CD4-positive, alpha-beta memory T cell (primary cell): ENCODE measurements at regions not wholly inside any gene's neighbourhood (a gene's known extent, or its start where the extent isn't known, plus 50 kb on each side); places are given as distances from the start of the nearest gene placed in this dataset.

ENCODE experiments used
- CTCF ChIA-PET: fragments of 350-600 bp; sonication (Branson Sonifier 250); formaldehyde crosslinking; loops from one replicate; lab custom pipeline; 2021; ENCODE audit warnings: inconsistent platforms; ENCODE audit not compliant: partially characterized antibody; lab: Charles Lee
- POLR2A ChIA-PET: fragments of 350-600 bp; sonication (Branson Sonifier 250); formaldehyde crosslinking; loops from one replicate; lab custom pipeline; 2021; ENCODE audit not compliant: partially characterized antibody; lab: Charles Lee
- DNase-seq, 5 donors: peaks; one replicate each; pipeline versions ENCODE4 v3.0.0 to v3.0.0-alpha.2; 2020 to 2022; ENCODE audit warnings: mixed read lengths in 1 of 5
- H3K27ac ChIP-seq: one replicate; pipeline ENCODE4 v1.7.0; 2013; ENCODE audit warnings: low read depth, low read length
- H3K27me3 ChIP-seq: 2 replicates; pipeline ENCODE4 v1.7.0; 2013; ENCODE audit warnings: mild to moderate bottlenecking, low read length, moderate library complexity; ENCODE audit not compliant: insufficient read depth
- H3K36me3 ChIP-seq: 2 replicates; pipeline ENCODE4 v1.7.0; 2013; ENCODE audit warnings: mild to moderate bottlenecking, low read length, moderate library complexity; ENCODE audit not compliant: insufficient read depth
- H3K4me1 ChIP-seq: 2 replicates; pipeline ENCODE4 v1.7.0; 2013; ENCODE audit warnings: mild to moderate bottlenecking, low read length, moderate library complexity; ENCODE audit not compliant: insufficient read depth
- H3K4me3 ChIP-seq, 2 donors: one replicate each; pipeline ENCODE4 v1.7.0; 2013; ENCODE audit warnings: low read length in 2 of 2, mild to moderate bottlenecking in 1 of 2
- H3K9me3 ChIP-seq, 2 donors: one replicate each; pipeline ENCODE4 v1.7.0; 2013; ENCODE audit warnings: low read length in 2 of 2, control low read depth in 1 of 2; ENCODE audit not compliant: control insufficient read depth in 1 of 2
- H3K27ac Mint-ChIP-seq, 7 donors: one replicate each; pipeline ENCODE4 v1.8.0; 2020 to 2021; ENCODE audit warnings: mixed read lengths in 7 of 7, mild to moderate bottlenecking in 6 of 7, inconsistent platforms in 3 of 7, moderate library complexity in 3 of 7
- H3K27me3 Mint-ChIP-seq, 2 donors: one replicate each; pipeline ENCODE4 v1.8.0; 2020 to 2021; ENCODE audit warnings: mixed read lengths in 2 of 2
- H3K36me3 Mint-ChIP-seq, 2 donors: one replicate each; pipeline ENCODE4 v1.8.0; 2020 to 2021; ENCODE audit warnings: mixed read lengths in 2 of 2, inconsistent platforms in 1 of 2, mild to moderate bottlenecking in 1 of 2
- H3K4me1 Mint-ChIP-seq, 4 donors: one replicate each; pipeline ENCODE4 v1.8.0; 2020 to 2021; ENCODE audit warnings: mixed read lengths in 4 of 4, mild to moderate bottlenecking in 1 of 4
- H3K4me3 Mint-ChIP-seq, 8 donors: one replicate each; pipeline ENCODE4 v1.8.0; 2020 to 2021; ENCODE audit warnings: mixed read lengths in 8 of 8, mild to moderate bottlenecking in 7 of 8, moderate library complexity in 6 of 8, inconsistent platforms in 3 of 8
- H3K9me3 Mint-ChIP-seq, 8 donors: one replicate each; pipeline ENCODE4 v1.8.0; 2020 to 2021; ENCODE audit warnings: mixed read lengths in 8 of 8, mild to moderate bottlenecking in 5 of 8, inconsistent platforms in 3 of 8, moderate library complexity in 1 of 8
- intact Hi-C: fragments of 100-400 bp; cut with micrococcal nuclease; formaldehyde crosslinking; loops from one replicate; pipeline ENCODE4 v1.15.1; 2023

DNA sequence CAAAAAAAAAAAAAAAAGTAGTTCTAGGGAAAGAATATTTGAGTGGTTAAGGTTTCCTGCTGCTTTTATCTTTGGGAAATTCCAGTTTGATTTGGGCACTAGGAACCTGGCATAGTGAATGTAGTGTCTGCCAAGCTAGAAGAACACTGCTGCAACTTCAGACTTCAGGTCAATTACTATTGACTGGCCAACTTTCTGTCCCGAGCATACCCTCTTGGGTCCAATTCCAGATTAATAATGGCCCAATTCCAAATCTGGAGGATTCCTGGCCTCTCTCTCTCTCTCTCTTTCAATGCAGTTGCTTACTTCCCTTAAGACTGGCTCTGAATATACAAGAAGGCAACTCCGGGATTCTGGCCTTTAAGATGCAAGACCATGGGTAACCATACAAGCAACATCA, 74.9 kb downstream of the ANKEF1 start:
- H3K36me3 Mint-ChIP-seq: no peaks in the 10 kb centered on the region
- Histone ChIP-seq H3K4me3 (no peak overlapping the region), H3K4me1 (no peaks in the 10 kb centered on the region), H3K27me3 (no peaks in the 10 kb centered on the region), H3K27ac (no peak overlapping the region), H3K36me3 (no peaks in the 10 kb centered on the region), H3K9me3 (no peaks in the 10 kb centered on the region)
- ChIA-PET CTCF (no interaction called here), POLR2A (no interaction called here)
- H3K27ac Mint-ChIP-seq: no peak overlapping the region
- no peaks in the 10 kb centered on the region for H3K27me3 Mint-ChIP-seq
- intact Hi-C loops: no loop called here
- H3K4me1 Mint-ChIP-seq: no peaks in the 10 kb centered on the region
- H3K9me3 Mint-ChIP-seq: peaks cover 0 to 5% (median 2%) of the 10 kb centered on the region in 8 donors
- no peak overlapping the region for H3K4me3 Mint-ChIP-seq
- no peak for DNase-seq

DNA sequence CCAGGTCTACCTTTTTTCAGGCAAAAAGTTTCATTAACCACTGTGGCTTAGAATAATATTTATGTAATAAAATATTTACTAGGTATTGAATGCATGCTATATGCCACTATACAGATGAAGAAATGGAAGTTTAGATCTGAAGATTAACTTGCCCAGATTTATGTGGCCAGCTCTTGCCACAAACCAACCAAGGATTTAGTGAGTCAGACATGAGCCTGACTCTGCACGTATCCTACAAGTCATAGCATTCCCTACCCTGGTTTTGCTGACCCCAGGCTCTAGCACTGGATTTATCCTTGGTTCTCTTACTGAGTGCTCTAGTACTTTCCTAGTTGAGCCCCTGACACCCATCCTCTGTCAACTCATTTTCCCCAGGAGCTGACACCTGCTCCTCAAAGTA, 75.4 kb downstream of the ANKEF1 start:
- ChIA-PET POLR2A (no interaction called here), CTCF (no interaction called here)
- H3K4me1 ChIP-seq: no peaks in the 10 kb centered on the region
- H3K9me3 Mint-ChIP-seq: peaks cover 0 to 5% (median 2%) of the 10 kb centered on the region in 8 donors
- intact Hi-C loops: no loop called here
- no peaks in the 10 kb centered on the region for H3K27me3 Mint-ChIP-seq
- no peaks in the 10 kb centered on the region for H3K36me3 ChIP-seq
- no peaks in the 10 kb centered on the region for H3K36me3 Mint-ChIP-seq
- no peaks in the 10 kb centered on the region for H3K9me3 ChIP-seq
- no peak overlapping the region for H3K27ac Mint-ChIP-seq
- H3K27me3 ChIP-seq: no peaks in the 10 kb centered on the region
- no peak for DNase-seq
- H3K27ac ChIP-seq: no peak overlapping the region
- peaks cover 0 to 4% (median 2%) of the 10 kb centered on the region in 4 donors for H3K4me1 Mint-ChIP-seq
- H3K4me3 ChIP-seq: no peak overlapping the region
- no peak overlapping the region for H3K4me3 Mint-ChIP-seq

- Histone ChIP-seq H3K4me1 (no peaks in the 10 kb centered on the region), H3K27me3 (no peaks in the 10 kb centered on the region), H3K36me3 (no peaks in the 10 kb centered on the region), H3K4me3 (no peak overlapping the region), H3K9me3 (no peaks in the 10 kb centered on the region), H3K27ac (no peak overlapping the region)
- CTCF ChIA-PET: interaction anchor here (1.4 kb wide), 1 partner anchor 21 kb away, joined by 5 read pairs; no protein-coding TSS in a partner anchor
- H3K4me3 Mint-ChIP-seq: no peak overlapping the region
- POLR2A ChIA-PET: no interaction called here
- DNase-seq: no peak
- intact Hi-C loops: no loop called here
- H3K4me1 Mint-ChIP-seq: peaks cover 0 to 5% (median 2%) of the 10 kb centered on the region in 4 donors
- no peaks in the 10 kb centered on the region for H3K36me3 Mint-ChIP-seq
- H3K27me3 Mint-ChIP-seq: no peaks in the 10 kb centered on the region
- peaks cover 0 to 5% (median 2%) of the 10 kb centered on the region in 8 donors for H3K9me3 Mint-ChIP-seq
- no peak overlapping the region for H3K27ac Mint-ChIP-seq
Measured at GRCh38 chr20:10111139-10111958, 76.6 kb downstream of the ANKEF1 start.

DNA sequence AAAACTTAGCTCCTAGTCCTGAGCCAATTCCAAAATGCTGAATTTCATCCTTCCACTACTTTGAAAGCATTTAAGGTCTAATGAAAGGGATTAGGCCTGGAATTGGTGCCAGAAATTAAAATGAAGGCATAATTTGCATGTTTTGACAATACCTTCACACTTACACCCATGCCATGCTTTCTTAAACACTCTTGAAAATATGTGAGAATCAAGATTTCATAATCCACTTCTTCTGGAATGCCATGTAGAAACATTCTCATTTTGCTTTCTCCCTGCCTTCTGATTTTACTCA, 77.1 kb downstream of the ANKEF1 start:
- no peak overlapping the region for H3K4me3 Mint-ChIP-seq
- no peaks in the 10 kb centered on the region for H3K27me3 ChIP-seq
- POLR2A ChIA-PET: no interaction called here
- intact Hi-C loops: no loop called here
- H3K4me1 Mint-ChIP-seq: peaks cover 0 to 5% (median 2%) of the 10 kb centered on the region in 4 donors
- H3K27ac Mint-ChIP-seq: no peak overlapping the region
- H3K4me1 ChIP-seq: no peaks in the 10 kb centered on the region
- H3K36me3 Mint-ChIP-seq: no peaks in the 10 kb centered on the region
- H3K9me3 Mint-ChIP-seq: peaks cover 0 to 3% (median 1%) of the 10 kb centered on the region in 8 donors
- no peak overlapping the region for H3K27ac ChIP-seq
- CTCF ChIA-PET: interaction anchor here (1.4 kb wide), 1 partner anchor 21 kb away, joined by 5 read pairs; no protein-coding TSS in a partner anchor
- H3K36me3 ChIP-seq: no peaks in the 10 kb centered on the region
- no peaks in the 10 kb centered on the region for H3K9me3 ChIP-seq
- H3K4me3 ChIP-seq: no peak overlapping the region
- H3K27me3 Mint-ChIP-seq: no peaks in the 10 kb centered on the region
- DNase-seq: no peak

DNA sequence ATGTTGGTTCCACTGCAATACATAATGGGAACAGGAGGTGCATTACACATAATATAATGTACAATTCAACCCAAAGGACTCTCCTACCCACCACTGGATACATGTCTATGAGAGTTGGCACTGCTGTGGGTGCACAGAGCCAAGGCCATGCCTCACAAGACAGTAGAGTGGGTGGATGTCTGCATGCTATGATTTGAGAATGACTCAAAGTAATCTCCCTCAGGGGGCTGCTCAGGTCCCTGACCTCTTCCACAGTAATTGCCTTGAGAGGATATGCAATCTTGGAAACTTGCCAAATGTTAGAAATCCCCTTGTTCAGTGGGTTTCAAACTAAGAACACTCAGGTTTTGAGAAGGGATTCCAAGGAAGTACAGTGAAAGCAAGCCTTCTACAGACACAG, 79.0 kb downstream of the ANKEF1 start:
- H3K4me1 ChIP-seq: no peaks in the 10 kb centered on the region
- ChIA-PET POLR2A (no interaction called here), CTCF (interaction anchor here (1.5 kb wide), 1 partner anchor 22 kb away, joined by 4 read pairs; no protein-coding TSS in a partner anchor)
- no peak for DNase-seq
- H3K36me3 ChIP-seq: no peaks in the 10 kb centered on the region
- Mint-ChIP-seq H3K4me1 (peaks cover 0 to 5% (median 2%) of the 10 kb centered on the region in 4 donors), H3K27me3 (no peaks in the 10 kb centered on the region), H3K36me3 (no peaks in the 10 kb centered on the region), H3K9me3 (no peaks in the 10 kb centered on the region), H3K4me3 (no peak overlapping the region), H3K27ac (no peak overlapping the region)
- no peaks in the 10 kb centered on the region for H3K9me3 ChIP-seq
- H3K27ac ChIP-seq: no peak overlapping the region
- no peaks in the 10 kb centered on the region for H3K27me3 ChIP-seq
- H3K4me3 ChIP-seq: no peak overlapping the region
- intact Hi-C loops: no loop called here

DNA sequence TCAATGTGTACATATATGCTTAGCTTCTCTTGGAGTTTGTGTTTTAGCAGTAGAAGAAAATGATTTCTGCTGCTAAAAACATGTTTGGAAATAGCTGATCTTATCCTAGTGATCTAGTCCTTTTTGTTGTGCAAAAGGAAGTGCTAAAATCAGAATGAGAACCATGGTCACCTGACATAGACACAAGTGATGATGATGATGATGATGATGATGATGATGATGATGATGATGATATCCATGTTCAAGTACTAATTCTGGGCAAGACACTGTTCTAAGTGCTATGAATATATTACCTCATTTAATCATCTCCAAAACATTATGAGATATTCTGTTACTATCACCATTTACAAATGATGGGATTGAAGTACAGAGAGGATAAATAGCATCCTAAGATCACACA, 79.8 kb downstream of the ANKEF1 start:
- Histone ChIP-seq H3K4me1 (no peaks in the 10 kb centered on the region), H3K4me3 (no peak overlapping the region), H3K9me3 (no peaks in the 10 kb centered on the region), H3K27me3 (no peaks in the 10 kb centered on the region), H3K36me3 (no peaks in the 10 kb centered on the region), H3K27ac (no peak overlapping the region)
- POLR2A ChIA-PET: no interaction called here
- H3K4me1 Mint-ChIP-seq: peaks cover 0 to 5% (median 2%) of the 10 kb centered on the region in 4 donors
- no peak for DNase-seq
- H3K36me3 Mint-ChIP-seq: no peaks in the 10 kb centered on the region
- no peaks in the 10 kb centered on the region for H3K27me3 Mint-ChIP-seq
- no peaks in the 10 kb centered on the region for H3K9me3 Mint-ChIP-seq
- H3K27ac Mint-ChIP-seq: no peak overlapping the region
- no peak overlapping the region for H3K4me3 Mint-ChIP-seq
- intact Hi-C loops: no loop called here
- CTCF ChIA-PET: interaction anchor here (1.5 kb wide), 1 partner anchor 23 kb away, joined by 4 read pairs; no protein-coding TSS in a partner anchor

GRCh38 chr20:10115021-10115420, 80.2 kb downstream of the ANKEF1 start:
- no peaks in the 10 kb centered on the region for H3K4me1 ChIP-seq
- no peak for DNase-seq
- ChIA-PET POLR2A (no interaction called here), CTCF (interaction anchor here (1.5 kb wide), 1 partner anchor 23 kb away, joined by 4 read pairs; no protein-coding TSS in a partner anchor)
- H3K4me3 ChIP-seq: no peak overlapping the region
- H3K27me3 Mint-ChIP-seq: peaks cover 0 to 1% of the 10 kb centered on the region in 2 donors
- H3K4me3 Mint-ChIP-seq: no peak overlapping the region
- no peaks in the 10 kb centered on the region for H3K36me3 Mint-ChIP-seq
- peaks cover 0 to 5% (median 2%) of the 10 kb centered on the region in 4 donors for H3K4me1 Mint-ChIP-seq
- no peaks in the 10 kb centered on the region for H3K27me3 ChIP-seq
- no peaks in the 10 kb centered on the region for H3K9me3 ChIP-seq
- H3K36me3 ChIP-seq: no peaks in the 10 kb centered on the region
- no peak overlapping the region for H3K27ac Mint-ChIP-seq
- H3K27ac ChIP-seq: no peak overlapping the region
- intact Hi-C loops: no loop called here
- H3K9me3 Mint-ChIP-seq: no peaks in the 10 kb centered on the region
